GM21515 (cell line): ENCODE measurements at regions not wholly inside any gene's neighbourhood (a gene's known extent, or its start where the extent isn't known, plus 50 kb on each side); places are given as distances from the start of the nearest gene placed in this dataset.
"Not testable (repeated sequence)": the region's sequence is repeated elsewhere in the genome, so short reads cannot be mapped to it uniquely, and the experiment has no call there.

Experiments used
- ATAC-seq: cut with Tn5 transposase; IDR thresholded peaks from one replicate; pipeline ENCODE4 v1.9.1; 2021; ENCODE audit not compliant: unreplicated experiment

DNA sequence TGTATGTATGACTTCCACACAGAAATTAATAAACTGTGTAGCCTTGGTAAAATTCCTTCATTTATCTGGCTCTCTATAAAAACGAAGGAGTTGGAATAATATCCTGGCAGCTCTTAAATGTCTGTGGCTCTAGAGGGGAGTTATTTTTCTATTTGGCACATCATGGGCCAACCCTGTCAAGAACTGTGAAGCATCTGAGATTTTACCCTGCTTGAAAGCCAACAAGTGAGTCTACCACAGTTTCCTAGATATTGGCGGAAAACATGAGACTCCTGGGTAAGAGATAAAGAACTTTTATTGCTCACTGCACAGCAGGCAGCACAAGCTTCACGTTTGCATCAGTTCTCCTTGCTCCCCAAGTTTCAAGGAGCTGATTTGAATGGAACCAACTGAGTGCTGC, 346.7 kb upstream of the CYRIA start:
- no peak for ATAC-seq

- ATAC-seq = no peak
Measured at GRCh38 chr2:17010104-17010503, 344.5 kb upstream of the CYRIA start.

DNA sequence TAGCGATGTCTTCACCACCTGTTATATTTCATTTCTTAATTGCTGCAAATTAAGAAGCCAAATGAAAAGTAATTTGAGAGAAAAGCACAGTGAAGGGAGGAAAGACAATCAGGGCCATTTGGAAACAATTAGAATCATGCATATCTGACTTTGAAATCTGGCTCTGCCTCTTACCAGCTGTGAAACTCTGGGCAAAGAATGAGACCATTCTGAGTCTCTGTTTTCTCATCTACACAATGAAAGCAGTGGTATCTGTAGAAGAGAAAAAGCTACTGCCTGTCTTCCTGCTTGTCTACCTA, 334.5 kb upstream of the CYRIA start:
- no peak for ATAC-seq

- no peak for ATAC-seq
Measured at GRCh38 chr2:16999347-17000183, 333.9 kb upstream of the CYRIA start.

- no peak for ATAC-seq
Measured at GRCh38 chr2:16978301-16978700, 312.7 kb upstream of the CYRIA start.

DNA sequence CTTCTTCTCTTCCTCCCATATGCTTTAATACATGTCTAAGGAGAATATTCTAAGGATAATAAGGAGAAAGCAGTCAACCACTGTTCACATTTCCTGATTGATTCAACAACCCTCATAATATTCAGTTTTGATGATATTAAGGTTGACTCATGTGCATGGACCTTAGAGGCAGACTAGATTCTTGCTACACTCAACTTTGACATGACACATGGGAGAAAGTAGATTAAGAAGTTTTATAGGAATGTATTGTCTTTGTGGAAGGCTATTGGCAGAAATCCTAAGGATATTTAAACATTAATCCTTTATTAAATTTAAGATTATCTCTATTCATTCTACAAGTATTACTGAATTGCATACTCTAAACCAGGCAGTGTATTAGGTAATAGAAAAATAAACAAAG, 309.1 kb upstream of the CYRIA start:
- no peak for ATAC-seq

DNA sequence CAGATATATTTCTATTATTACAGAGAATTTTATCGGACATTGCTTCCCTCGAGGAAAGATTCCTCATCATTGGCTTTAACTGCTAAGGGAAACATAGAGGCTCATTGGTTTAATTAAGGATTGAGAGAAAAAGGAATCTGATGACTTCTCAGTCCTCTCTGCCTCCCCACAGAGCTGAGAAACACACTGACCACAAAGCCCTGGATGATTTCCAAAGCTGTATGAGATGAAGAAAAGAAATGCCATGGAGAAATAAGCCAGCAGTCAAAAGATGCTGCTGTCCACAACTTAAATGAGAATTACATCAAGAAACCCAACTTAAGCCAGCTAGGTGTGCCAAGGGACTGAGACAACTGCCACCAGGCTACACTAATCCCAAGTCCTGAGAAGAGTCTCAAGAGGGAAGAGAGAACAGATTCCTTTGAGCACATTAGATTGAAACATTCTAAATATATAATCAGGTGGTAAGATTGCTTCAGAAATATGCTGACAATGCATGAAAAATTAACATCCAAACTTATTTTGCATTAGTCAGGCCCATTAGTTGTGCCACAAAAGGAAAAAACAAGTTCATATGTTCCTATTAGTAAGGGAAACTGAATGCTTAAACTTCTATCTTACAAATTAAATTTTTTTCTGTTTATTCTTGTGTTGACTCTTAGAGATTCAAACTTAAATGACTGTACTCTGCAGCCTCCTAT, 308.1 kb upstream of the CYRIA start:
- ATAC-seq = no peak

DNA sequence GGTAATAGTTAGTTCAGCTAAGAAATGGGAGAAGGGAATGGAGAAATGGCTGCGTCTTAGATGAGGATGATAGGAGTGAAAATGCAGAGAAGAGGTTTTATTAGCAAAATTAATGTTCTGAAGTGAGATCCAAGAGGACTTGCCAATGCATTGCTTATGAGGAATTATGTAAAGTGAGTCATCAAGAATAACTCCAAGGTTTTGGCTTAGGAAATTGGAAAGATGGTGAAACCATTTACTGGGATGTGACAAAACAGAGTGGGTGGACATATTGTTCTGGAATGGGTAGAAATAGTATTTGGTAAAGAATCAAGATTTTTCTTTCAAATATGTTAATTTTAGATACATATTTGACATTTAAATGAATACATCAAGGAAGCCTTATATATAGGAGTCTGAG, 306.6 kb upstream of the CYRIA start:
- no peak for ATAC-seq

DNA sequence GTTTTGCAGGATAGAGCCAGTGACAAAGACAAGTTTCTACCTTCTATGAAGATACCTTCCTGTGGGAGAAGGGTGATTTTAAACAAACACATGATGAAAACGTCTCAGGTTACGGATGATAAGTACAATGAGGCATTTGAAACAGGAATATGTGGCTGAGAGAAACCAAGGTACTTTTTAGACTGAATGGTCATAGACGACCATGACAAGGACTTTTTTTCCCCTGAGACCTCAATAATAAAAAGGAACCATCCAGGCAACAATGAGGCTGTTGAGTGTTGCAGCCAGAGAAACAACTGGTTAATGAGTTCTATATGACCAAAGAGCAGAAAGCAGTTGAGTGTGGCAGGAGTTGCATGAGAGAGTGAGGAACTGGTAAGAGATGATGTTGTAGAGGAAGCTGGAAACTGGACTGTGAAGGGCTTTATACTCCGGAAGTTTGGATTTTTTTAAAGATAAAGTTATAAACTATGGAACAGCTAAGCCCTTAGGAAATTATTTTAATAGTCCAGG, 306.1 kb upstream of the CYRIA start:
- no peak for ATAC-seq

GRCh38 chr2:16970948-16971347, 305.3 kb upstream of the CYRIA start:
- ATAC-seq = not testable (repeated sequence)

GRCh38 chr2:16962505-16962904, 296.9 kb upstream of the CYRIA start:
- no peak for ATAC-seq

GRCh38 chr2:16960579-16960978, 294.9 kb upstream of the CYRIA start:
- ATAC-seq = no peak

DNA sequence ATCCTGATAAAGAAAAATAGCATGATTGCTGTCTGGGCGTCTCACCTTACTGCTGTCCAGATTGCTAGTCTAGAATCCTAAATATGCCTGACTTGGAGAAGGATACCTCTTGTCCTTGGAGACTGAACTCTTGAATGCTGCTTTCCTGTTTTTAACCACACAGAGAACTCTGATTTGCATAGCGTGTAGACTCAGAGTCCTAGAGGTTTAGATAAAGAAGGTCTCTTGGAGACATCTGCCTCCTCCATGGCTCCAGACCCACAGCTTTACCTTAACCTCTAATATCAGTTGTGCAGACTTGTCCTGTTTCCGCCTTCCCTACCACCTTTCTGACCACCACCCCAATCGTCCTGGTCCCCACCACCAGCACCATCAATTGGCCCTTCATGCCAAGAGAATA, 292.6 kb upstream of the CYRIA start:
- no peak for ATAC-seq

DNA sequence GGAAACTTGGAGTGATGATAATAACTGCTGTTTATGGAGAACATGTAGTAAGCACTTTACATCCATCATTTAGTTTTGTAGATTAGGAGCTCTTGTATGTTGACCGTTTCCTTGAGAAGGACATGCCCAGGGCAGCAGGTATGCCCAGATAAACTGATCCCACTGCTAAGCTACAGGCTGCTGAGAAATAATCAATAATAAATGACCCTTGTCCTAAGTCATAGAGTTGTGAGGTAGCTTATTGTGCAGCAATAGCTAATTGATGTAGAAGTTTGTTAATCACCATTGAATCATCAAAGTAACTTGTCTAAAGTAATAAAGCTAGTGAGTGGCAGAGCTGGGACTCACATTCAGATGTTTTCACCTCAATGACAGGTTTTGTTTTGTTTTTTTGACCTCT, 287.2 kb upstream of the CYRIA start:
- ATAC-seq = no peak

DNA sequence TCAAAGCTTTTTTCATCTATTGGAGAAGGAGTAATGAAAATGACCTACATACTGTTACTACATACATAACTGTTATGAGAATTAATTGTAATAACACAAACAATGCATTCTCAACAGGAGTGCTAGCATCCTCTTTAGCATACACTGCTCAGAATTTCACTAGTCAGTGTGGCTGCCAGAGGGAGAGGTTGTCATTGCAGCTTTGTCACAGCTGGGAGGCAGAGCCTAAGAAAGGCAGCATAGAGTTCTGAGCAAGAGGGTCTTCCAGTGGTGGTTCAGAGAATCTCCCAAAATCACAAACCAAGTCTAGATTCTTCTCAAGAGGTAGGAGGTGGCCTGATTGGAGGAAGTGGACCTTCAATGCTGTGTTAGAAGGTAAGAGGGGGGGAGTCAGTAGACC, 286.7 kb upstream of the CYRIA start:
- no peak for ATAC-seq

DNA sequence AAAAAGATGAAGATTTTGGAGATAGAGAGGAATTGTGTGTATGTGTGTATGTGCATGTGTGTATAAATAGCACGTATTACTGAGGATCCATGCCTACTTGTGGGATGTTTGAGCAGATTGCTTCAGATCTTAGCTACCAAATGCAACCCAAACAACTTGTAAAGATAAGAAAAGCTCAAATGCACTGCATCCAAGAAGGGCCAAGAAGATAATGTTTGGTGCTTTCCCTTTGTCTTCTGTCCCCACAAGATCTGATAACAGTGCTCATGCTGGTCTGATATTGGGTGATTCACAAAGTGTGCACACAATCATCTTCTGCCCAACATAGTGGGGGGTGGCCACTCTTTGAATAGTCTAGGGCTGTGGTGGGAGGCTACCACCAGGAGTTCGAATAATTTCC, 284.8 kb upstream of the CYRIA start:
- ATAC-seq = no peak

- ATAC-seq = no peak
Measured at GRCh38 chr2:16948710-16949109, 283.1 kb upstream of the CYRIA start.

- ATAC-seq = no peak
Measured at GRCh38 chr2:16948053-16948452, 282.4 kb upstream of the CYRIA start.

DNA sequence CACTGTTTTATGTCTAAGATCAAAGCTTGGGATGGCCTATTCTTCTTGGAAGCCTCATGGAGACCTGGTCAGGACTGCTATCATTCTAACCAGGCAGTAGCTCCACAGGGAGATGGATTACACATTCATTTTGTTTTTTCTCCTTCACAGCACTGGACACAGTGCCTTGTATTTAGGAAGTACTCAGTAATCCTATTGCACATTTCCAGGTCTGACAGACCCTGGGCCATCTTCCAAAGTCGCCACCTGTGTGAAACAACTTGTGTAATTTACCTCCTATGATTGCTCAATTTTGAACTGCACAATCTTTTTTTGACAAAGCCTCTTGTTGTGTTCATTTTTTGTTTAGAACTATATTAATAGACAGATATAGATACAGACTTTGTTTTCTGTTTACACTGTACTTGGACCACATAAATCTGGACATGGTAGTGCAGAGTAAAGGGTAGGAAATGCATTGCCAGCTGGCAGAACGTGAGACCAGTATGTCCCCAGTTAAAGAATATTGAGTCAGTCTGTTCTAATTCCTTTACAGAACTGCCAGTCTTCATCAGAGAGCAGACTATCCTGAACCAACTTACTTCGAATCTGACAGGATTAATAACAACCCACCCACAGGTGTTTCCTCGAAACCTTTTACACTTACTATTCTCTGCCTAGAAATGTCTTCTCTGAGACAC, 277.8 kb upstream of the CYRIA start:
- ATAC-seq = no peak

DNA sequence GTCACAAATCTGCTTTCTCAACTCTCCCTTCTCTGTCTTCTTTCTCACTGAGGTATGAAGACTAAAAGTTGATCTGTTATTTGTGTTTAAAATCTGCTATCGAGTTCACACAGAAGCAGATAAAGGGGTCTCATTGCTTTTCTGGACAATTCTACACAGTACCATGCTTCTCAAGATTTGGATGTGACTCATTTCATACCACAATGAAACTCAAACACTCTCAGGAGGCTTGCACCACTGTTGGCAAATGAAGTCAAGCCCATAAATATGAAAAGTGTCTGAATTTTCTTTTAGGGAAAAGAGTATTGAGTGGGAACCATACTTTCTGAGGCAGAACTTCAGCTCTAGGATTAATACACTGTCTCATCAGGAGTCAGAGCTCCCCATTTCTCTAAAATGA, 274.6 kb upstream of the CYRIA start:
- ATAC-seq = no peak

GRCh38 chr2:16939771-16940170, 274.1 kb upstream of the CYRIA start:
- no peak for ATAC-seq

GRCh38 chr2:16933355-16933754, 267.7 kb upstream of the CYRIA start:
- no peak for ATAC-seq
